ENCODE measurements at regions not wholly inside any gene's neighbourhood (a gene's known extent, or its start where the extent isn't known, plus 50 kb on each side); places are given as distances from the start of the nearest gene placed in this dataset.

DNA sequence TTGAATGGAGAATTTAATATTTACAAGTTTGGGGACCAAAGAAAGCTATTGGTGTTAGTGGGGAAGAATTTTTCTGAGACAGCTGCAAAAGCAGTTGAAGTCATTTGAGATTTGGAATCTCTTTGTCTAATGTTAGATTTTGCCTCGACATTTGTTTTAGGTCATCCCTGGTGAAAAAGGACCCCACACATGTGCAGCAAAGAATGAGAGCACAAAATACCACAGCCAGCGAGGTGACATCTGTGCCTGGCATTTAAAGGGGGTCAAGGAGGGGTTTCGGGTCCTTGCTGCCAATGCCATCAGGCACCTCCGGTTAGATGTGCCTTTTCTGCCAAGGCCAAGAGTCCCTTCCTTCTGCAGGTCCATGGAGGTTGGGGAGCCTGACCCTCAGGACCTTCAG, 173.3 kb downstream of the TRIB2 start:
- Histone ChIP-seq H3K9me3 (ENCODE audit: control insufficient read depth, insufficient read depth, low read depth, low read length) (no peaks in the 10 kb centered on the region), H3K27ac (ENCODE audit: extremely low read depth, low read depth, low read length) (no peak overlapping the region), H3K4me1 (ENCODE audit: control insufficient read depth, insufficient read depth, low read length) (no peaks in the 10 kb centered on the region), H3K4me3 (ENCODE audit: low read depth, low read length) (no peak overlapping the region), H3K36me3 (ENCODE audit: control insufficient read depth in 2 of 2, insufficient read depth in 1 of 2, low read length in 2 of 2) (no peaks in the 10 kb centered on the region)
- POLR2A ChIA-PET = no interaction called here
- CTCF ChIA-PET = interaction anchor here (0.6 kb wide), 1 partner anchor 18 kb away, joined by 3 read pairs; no protein-coding TSS in a partner anchor
- TF ChIP-seq ZNF521 (tag by site-specific recombination; IDR thresholded peaks at IDR 0.05) (no peak), SCRT2 (tag by site-specific recombination; IDR thresholded peaks at IDR 0.05) (no peak), KLF8 (tag by site-specific recombination; IDR thresholded peaks at IDR 0.05) (no peak), ZFP37 (tag by site-specific recombination; IDR thresholded peaks at IDR 0.05) (no peak), HOXC10 (CRISPR knock-in tag; IDR thresholded peaks at IDR 0.05) (no peak), ZNF324 (tag by site-specific recombination; IDR thresholded peaks at IDR 0.05) (no peak), ZNF18 (tag by site-specific recombination; IDR thresholded peaks at IDR 0.05) (no peak), ZNF501 (tag by site-specific recombination; IDR thresholded peaks at IDR 0.05) (no peak), TCF7L2 (IDR thresholded peaks at IDR 0.05; ENCODE audit: borderline replicate concordance, low read depth, low read length) (no peak), KLF7 (tag by site-specific recombination; IDR thresholded peaks at IDR 0.05; ENCODE audit: borderline replicate concordance) (no peak), ZEB2 (tag by site-specific recombination; IDR thresholded peaks at IDR 0.05) (no peak), ZNF138 (tag by site-specific recombination; IDR thresholded peaks at IDR 0.05; ENCODE audit: borderline replicate concordance) (no peak)
- TF ChIP-seq, protein P1, sequence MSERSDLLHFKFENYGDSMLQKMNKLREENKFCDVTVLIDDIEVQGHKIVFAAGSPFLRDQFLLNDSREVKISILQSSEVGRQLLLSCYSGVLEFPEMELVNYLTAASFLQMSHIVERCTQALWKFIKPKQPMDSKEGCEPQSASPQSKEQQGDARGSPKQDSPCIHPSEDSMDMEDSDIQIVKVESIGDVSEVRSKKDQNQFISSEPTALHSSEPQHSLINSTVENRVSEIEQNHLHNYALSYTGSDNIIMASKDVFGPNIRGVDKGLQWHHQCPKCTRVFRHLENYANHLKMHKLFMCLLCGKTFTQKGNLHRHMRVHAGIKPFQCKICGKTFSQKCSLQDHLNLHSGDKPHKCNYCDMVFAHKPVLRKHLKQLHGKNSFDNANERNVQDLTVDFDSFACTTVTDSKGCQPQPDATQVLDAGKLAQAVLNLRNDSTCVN (tag by site-specific recombination; optimal IDR thresholded peaks at IDR 0.05) = no peak
- TF ChIP-seq, protein P2, sequence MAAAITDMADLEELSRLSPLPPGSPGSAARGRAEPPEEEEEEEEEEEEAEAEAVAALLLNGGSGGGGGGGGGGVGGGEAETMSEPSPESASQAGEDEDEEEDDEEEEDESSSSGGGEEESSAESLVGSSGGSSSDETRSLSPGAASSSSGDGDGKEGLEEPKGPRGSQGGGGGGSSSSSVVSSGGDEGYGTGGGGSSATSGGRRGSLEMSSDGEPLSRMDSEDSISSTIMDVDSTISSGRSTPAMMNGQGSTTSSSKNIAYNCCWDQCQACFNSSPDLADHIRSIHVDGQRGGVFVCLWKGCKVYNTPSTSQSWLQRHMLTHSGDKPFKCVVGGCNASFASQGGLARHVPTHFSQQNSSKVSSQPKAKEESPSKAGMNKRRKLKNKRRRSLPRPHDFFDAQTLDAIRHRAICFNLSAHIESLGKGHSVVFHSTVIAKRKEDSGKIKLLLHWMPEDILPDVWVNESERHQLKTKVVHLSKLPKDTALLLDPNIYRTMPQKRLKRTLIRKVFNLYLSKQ (tag by site-specific recombination; IDR thresholded peaks at IDR 0.05; ENCODE audit: borderline replicate concordance) = no peak

GRCh38 chr2:12890481-12890991, 173.8 kb downstream of the TRIB2 start:
- Histone ChIP-seq H3K4me1 (ENCODE audit: control insufficient read depth, insufficient read depth, low read length) (no peaks in the 10 kb centered on the region), H3K27ac (ENCODE audit: extremely low read depth, low read depth, low read length) (no peak overlapping the region), H3K36me3 (ENCODE audit: control insufficient read depth in 2 of 2, insufficient read depth in 1 of 2, low read length in 2 of 2) (no peaks in the 10 kb centered on the region), H3K4me3 (ENCODE audit: low read depth, low read length) (no peak overlapping the region), H3K9me3 (ENCODE audit: control insufficient read depth, insufficient read depth, low read depth, low read length) (no peaks in the 10 kb centered on the region)
- ChIA-PET POLR2A (no interaction called here), CTCF (interaction anchor here (0.6 kb wide), 1 partner anchor 18 kb away, joined by 3 read pairs; no protein-coding TSS in a partner anchor)
- TF ChIP-seq SETDB1 (IDR thresholded peaks at IDR 0.05; ENCODE audit: insufficient read length, low read length) (no peak), ZFP69B (tag by site-specific recombination; IDR thresholded peaks at IDR 0.05) (no peak), ZIC2 (tag by site-specific recombination; IDR thresholded peaks at IDR 0.05) (no peak), KLF1 (tag by site-specific recombination; IDR thresholded peaks at IDR 0.05) (no peak)
- TF ChIP-seq, protein P3, sequence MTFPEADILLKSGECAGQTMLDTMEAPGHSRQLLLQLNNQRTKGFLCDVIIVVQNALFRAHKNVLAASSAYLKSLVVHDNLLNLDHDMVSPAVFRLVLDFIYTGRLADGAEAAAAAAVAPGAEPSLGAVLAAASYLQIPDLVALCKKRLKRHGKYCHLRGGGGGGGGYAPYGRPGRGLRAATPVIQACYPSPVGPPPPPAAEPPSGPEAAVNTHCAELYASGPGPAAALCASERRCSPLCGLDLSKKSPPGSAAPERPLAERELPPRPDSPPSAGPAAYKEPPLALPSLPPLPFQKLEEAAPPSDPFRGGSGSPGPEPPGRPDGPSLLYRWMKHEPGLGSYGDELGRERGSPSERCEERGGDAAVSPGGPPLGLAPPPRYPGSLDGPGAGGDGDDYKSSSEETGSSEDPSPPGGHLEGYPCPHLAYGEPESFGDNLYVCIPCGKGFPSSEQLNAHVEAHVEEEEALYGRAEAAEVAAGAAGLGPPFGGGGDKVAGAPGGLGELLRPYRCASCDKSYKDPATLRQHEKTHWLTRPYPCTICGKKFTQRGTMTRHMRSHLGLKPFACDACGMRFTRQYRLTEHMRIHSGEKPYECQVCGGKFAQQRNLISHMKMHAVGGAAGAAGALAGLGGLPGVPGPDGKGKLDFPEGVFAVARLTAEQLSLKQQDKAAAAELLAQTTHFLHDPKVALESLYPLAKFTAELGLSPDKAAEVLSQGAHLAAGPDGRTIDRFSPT (tag by site-specific recombination; IDR thresholded peaks at IDR 0.05) = no peak
- TF ChIP-seq, protein P4, sequence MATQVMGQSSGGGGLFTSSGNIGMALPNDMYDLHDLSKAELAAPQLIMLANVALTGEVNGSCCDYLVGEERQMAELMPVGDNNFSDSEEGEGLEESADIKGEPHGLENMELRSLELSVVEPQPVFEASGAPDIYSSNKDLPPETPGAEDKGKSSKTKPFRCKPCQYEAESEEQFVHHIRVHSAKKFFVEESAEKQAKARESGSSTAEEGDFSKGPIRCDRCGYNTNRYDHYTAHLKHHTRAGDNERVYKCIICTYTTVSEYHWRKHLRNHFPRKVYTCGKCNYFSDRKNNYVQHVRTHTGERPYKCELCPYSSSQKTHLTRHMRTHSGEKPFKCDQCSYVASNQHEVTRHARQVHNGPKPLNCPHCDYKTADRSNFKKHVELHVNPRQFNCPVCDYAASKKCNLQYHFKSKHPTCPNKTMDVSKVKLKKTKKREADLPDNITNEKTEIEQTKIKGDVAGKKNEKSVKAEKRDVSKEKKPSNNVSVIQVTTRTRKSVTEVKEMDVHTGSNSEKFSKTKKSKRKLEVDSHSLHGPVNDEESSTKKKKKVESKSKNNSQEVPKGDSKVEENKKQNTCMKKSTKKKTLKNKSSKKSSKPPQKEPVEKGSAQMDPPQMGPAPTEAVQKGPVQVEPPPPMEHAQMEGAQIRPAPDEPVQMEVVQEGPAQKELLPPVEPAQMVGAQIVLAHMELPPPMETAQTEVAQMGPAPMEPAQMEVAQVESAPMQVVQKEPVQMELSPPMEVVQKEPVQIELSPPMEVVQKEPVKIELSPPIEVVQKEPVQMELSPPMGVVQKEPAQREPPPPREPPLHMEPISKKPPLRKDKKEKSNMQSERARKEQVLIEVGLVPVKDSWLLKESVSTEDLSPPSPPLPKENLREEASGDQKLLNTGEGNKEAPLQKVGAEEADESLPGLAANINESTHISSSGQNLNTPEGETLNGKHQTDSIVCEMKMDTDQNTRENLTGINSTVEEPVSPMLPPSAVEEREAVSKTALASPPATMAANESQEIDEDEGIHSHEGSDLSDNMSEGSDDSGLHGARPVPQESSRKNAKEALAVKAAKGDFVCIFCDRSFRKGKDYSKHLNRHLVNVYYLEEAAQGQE (tag by site-specific recombination; IDR thresholded peaks at IDR 0.05) = no peak
